GM18498 (cell line): ENCODE measurements at regions not wholly inside any gene's neighbourhood (a gene's known extent, or its start where the extent isn't known, plus 50 kb on each side); places are given as distances from the start of the nearest gene placed in this dataset.

Source experiments
- ATAC-seq: cut with Tn5 transposase; IDR thresholded peaks from one replicate; pipeline ENCODE4 v1.9.1; 2021; ENCODE audit warnings: mild to moderate bottlenecking, moderate library complexity; ENCODE audit not compliant: unreplicated experiment

DNA sequence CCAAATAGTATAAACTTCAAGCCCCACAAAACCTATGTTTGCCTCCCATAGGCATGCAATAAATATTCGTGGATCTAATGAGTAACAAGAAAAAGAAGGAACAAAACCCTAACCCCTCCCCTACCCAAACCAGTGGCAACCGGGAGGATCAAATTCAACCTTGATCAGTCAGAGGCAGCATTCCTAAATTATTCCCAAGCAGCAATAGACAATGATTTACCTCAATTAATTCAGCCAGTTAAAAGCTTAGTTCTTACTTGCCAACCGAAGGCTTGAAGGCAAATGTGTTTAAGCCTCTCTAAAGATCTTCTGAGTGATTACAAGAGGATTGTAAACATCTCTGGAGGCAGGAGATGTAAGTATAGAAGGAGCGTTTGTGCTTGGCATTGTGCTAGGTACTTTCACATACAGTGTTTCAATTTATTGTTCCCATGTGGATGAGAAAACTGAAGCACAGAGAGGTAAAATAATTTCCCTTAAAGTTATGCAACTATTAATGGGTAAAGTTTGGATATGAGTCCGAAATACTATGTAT lies 197.7 kb downstream of the MTX2 start:
- ATAC-seq, result no peak

DNA sequence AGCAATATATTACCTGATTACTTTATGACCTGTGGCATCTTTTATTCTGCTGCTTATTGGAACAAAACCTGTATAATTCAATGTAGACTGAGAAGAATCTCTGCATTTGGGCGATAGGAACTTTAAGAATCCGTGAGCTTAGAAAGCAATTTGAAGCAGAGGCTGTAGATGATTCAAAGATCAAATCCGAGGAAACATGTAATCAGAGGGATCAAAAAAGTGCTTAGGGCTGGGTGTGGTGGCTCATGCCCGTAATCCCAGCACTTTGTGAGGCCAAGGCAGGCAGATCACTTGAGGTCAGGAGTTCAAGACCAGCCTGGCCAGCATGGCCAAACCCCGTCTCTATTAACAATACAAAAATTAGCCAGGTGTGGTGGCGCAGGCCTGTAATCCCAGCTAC lies 198.4 kb downstream of the MTX2 start:
- no peak for ATAC-seq

GRCh38 chr2:176468457-176469113 lies 199.3 kb downstream of the MTX2 start:
- no peak for ATAC-seq

- ATAC-seq, result no peak
Measured at GRCh38 chr2:176470713-176471112, 201.5 kb downstream of the MTX2 start.

DNA sequence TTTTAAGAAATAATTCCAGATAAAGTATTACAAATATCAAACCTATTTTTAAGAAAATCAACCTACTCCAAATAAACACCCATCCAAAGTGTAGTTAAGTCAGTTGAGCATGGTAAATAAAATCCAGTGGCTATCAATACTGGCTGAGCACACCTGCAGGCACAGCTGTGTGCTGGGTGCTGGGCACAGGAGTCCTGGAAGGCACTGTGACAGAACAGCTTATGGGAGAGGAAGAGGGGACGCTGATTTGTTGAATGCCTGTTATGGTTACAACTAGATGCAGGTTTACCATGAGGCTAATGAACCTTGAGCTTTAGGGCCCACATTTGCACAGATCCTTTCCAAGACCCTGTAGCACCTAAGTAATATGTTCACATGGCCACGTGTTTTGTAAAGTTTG lies 202.7 kb downstream of the MTX2 start:
- ATAC-seq, result no peak

DNA sequence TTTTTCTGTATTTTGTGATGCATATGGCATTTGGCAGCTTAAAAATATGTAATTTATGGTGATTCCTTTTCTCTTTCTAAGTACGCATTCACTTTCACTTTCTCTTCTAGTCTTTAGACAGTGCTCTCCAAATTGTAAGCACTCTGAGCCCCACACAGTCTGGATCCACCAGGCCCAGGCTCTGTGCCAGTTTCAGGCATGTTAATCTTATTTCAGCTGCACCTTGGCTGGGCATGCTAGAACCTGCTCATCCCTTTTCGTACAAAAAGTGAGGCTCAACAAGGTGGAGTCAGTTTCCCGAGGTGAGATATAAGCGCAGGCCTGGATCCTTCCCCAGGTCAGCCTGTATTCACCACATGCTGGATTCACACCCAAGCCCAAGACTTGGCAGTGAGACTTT lies 203.9 kb downstream of the MTX2 start:
- peak; percentile 91 for ATAC-seq

DNA sequence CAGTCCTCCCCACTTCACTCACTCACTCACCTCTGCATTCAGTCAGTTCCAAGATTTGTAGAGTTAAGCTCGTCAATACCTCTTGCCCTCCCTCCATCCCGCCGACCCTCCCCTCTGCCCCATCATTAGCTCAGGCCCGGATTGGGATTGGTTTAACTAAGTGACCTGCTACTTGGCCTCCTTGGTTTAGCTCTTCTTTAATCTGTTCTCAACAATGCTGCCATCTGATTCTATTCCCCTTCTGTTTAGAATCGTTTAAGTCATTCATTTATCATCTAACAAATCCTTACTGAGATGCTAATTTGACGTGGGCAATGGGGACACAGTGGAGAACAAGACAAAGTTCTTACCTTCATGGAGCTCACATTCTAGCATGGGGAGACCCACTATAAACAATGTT lies 204.6 kb downstream of the MTX2 start:
- no peak for ATAC-seq

DNA sequence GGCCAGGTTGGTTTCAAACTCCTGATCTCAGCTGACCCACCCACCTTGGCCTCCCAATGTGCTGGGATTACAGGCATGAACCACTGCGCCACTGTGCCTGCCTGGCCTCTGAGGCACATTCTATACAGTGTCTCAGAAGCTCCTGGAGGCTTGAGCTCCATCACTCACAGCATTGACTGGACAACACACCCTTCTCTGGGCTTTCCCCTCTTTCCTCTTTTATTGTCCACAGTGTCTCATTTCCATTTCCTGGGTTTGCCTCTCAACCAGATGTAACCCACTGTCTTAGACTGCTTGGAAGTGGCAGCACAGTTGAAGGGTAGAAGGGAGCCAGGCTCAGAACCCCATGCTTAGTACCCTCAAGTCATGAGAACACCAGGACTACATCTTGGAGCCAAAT lies 208.1 kb downstream of the MTX2 start:
- ATAC-seq, result no peak

DNA sequence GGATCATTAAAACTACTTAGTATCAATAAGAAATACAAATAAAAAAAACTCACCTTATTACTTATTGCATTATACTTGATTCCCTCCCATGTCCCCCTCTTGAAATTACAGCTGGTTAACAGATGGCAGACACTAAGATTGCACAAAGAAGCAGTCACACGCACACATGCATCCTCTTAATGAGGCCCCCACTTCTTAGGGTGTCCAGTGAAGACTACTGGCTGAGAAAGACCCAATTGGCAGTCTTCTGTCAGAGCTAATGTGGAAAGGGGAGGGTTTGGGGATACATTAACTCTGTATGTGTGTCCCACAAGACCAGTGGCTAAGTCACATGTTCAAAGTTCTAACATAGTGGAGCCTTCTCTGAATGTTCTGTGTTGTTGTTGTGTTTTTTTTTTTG lies 210.7 kb downstream of the MTX2 start:
- no peak for ATAC-seq

DNA sequence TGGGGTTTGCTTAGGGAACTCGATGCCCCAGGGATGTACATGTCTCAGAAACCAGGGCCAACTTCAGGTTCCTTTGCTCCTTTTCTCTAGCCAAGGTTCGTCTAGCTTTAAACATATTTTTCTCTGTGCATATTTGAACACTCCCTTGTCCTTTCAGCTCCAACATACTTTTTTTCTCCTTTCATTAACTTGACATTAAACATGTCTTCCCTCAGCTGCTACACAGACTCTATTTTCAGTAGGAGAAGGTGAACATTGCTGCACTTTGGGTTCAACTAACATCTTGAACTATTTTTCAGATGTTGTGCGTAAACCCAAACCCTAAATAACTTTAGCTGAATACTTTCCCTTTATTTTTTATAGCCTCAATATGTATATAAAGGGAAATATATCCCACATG lies 212.9 kb downstream of the MTX2 start:
- ATAC-seq, result no peak

GRCh38 chr2:176483476-176483875 lies 214.2 kb downstream of the MTX2 start:
- no peak for ATAC-seq

DNA sequence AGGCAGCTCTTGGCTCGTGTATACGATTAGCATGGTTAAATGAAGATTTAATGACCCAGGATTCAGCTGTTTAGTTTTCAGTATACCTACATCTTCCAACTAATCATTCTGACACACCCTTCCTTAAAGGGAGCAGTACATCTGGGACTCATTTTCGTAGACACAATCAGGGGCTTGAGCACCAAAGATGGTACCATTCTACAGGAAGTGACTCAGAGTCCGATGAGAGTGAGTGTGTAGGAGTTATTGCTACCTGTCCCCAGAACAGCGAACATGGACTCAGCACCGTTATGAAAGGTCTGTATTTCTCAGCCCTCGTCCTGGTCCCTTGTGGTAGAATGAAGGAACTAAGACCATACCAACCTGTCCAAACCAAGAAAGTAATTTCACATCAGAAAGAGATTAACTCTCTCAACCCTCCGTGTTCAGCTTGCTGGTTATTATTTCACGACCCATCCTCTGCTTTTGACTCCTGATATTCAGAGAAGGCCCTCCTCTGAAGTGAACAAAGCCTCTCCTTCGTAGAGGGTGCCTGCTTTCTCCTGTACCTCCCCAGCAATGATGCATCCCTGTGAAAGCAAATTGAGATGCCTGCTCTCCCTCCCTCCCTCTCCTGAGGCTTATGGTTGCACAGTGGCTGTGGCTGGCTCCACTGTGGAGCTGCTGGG lies 214.8 kb downstream of the MTX2 start:
- no peak for ATAC-seq

DNA sequence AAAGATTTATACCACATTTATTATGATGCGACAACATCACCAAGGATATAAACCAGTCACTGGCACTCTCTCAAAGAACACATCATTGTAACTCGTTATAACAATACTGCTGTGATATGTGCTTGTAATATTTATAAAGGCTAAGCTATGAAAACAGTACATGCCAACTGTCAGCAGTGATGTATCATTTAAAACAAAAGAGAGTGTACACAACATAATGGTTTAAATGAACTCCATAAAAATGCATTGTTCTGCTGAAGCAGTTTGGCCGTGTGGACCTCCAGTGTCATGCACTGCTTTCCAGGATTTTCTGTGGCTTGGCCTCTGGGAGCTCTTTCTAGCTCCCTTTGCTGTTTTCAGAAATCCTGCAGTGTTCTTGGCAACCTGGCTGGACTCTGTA lies 215.6 kb downstream of the MTX2 start:
- no peak for ATAC-seq

DNA sequence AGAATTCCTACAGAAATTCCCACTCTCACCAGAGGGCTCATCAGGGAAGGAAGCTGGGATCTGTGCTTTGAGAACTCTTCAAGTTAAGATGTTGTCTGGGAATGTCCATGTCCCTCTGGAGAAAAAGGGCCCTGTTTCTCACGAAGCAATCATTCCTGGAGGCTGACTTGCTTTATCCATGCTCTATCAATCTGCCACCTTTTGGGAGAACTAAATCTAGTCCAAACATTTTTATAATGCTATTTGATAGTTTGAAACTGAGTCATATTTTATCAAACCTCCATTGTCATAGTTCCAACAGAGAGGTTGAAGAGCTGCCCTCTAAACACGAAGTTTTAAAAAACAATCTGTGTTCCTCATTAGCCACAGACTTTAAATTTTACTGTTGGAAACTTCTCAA lies 219.2 kb downstream of the MTX2 start:
- ATAC-seq, result no peak

DNA sequence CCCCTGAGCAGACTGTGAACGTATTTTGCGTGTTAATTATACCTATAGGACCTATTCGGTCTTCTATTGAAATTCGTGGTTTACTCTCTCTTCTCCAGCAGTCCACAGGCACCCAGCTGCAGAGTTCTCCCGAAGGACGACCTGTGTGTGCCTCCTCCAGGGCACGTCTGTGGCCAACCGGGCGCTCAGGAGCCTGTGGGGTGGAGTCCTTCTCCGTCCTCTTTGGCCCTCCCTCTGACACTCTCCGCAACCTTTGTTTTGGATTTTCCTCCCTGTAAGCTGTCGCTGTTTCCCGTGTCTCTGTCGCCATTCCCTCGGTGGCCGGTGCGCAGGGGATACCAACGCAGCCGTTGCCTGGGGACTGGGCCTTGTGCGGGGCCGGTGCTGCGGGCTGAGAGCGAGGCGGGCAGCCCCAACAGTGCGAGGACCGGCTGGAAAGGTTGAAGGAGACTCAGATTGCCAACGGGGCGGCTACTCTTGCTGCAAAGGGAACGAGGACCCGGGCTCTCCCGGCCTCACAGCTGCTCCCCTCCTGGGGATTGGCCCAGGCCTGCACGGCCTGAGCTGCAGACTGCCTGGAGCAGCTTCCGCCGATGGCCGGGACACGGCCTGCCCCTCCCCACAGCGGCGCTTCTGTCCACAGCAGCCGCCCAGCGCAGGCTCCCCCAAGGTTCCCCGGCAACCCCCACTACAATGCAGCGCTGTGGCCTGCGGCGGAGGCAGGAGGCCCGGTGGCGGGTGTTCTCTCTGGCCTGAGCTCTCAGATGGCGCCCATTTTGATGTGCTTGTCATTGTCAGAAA lies 221.0 kb downstream of the MTX2 start:
- no peak for ATAC-seq

DNA sequence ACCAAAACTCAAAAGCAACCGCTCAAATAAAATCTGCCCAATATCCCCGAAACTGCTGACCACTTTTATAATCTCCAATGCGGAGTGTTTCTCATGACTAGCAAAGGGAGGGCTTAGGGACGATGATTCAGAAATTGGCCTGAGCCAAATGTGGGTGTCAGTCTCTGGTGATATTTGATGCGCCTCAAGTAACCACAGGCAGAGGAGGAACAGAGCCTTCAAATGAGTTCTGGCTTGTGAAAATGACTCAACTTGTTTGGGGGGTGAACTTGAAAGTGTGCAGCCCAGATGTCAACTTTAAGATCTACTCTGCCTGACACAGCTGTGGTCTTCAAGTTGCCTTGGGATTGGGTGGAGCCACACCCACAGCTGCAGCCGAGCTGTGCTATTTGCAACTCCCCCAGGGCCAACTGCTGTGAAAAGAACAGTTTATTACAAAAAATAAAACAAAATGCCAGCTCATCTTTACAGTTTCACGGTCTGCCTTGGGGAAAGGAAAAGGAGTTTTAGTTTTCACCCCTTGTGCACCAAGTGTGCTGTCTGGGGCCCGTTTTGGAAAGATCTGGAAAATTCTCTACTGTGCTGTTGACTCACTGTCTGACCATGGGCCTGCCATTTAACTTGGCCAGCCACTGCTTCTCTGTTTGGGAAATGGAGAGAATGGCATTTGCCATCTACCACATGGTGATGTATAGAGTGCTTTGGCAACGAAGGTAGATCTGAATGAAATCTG lies 222.1 kb downstream of the MTX2 start:
- ATAC-seq, result peak; percentile 86

- ATAC-seq, result no peak
Measured at GRCh38 chr2:176492583-176492982, 223.3 kb downstream of the MTX2 start.

DNA sequence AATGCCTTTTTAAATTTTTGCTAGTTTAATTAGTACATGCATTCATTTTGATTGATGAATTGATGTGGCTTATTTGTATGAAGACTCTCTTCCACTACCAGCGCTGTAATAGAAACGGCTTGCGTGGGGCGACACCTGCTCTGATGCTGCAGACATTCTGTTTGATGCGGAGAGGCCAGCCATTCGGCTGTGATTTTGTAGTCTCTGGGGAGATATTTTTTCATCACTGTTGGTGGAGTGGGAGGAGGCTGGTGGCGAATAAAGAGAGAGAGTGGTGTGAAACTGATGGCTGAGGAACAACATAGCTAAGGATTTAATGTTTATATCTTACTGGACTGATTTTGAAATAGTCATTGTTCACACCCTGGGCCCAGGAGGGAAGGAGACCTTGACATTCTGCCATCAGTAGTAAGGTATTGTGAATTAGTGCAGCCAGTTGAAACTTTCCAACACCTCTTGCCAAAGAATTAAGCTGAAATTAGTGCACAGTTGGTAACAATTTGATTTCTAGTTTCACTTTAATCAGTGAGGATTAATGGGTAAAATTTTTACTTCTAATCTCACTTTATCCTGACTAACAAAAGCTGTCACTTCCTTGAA lies 224.1 kb downstream of the MTX2 start:
- peak; percentile 49 for ATAC-seq

- no peak for ATAC-seq
Measured at GRCh38 chr2:176493909-176494308, 224.7 kb downstream of the MTX2 start.

DNA sequence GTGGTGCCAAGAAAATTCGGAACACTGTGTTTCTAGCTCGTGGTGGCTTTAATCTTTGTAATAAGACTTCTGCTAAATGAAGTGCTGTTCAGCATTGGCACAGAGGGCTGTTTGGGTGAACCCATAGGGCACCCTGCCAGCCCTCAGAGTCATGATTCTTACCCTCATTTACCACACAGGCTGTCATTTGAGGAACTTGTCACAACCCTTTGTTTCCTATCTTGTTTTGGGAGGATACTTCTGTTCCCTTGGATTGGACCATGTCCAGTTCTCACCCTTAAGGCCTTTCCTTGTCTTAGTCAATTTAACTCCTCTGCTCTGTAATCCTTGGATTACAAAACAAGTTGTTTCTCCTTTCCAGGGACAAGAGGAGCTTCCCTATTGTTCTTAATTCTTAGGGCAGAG lies 225.7 kb downstream of the MTX2 start:
- ATAC-seq, result no peak

DNA sequence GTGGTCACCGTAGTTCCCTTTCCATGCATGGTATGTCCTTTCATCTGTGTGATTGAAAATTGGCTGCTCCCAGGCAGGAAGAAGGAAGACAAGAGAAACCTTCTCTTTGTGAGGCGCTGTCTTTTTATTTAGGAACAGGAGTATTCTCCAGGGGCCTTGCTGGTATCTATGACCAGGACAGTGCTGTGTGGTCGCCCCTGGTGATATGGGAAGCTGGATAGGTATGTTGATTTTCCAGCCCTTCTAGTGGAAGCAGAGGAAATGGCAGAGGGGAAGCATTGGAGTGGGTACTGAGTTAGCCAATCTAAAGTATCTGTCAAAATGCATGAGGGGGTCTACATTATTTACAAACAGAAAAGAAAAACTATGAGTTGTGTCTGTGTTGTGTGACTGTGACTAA lies 226.6 kb downstream of the MTX2 start:
- ATAC-seq, result no peak
